H1 (cell line): ENCODE measurements at regions not wholly inside any gene's neighbourhood (a gene's known extent, or its start where the extent isn't known, plus 50 kb on each side); places are given as distances from the start of the nearest gene placed in this dataset.

Experiments used
- CTCF ChIA-PET: fragments of 300-600 bp; sonication (Branson Sonifier 250); formaldehyde crosslinking; loops from one replicate; lab custom pipeline; 2021; ENCODE audit not compliant: partially characterized antibody; lab: Charles Lee
- POLR2A ChIA-PET: fragments of 300-600 bp; sonication (Branson Sonifier 250); formaldehyde crosslinking; loops from one replicate; lab custom pipeline; 2021; ENCODE audit warnings: inconsistent platforms; ENCODE audit not compliant: partially characterized antibody; lab: Charles Lee
- DNase-seq, 2 experiments: peaks; one replicate each; pipeline versions ENCODE4 v3.0.0 to v3.0.0-alpha.2; 2010 to 2022; ENCODE audit warnings: low spot score in 2 of 2, low read depth in 1 of 2, mixed read lengths in 1 of 2
- FAIRE-seq: peaks from 2 replicates; lab custom pipeline; 2011; peaks lifted over from hg19 to GRCh38; lab: Jason Lieb, UNC
- H2AFZ ChIP-seq: 2 replicates; pipeline ENCODE4 v1.8.1; 2012; ENCODE audit warnings: low read length, inconsistent platforms
- H2AK5ac ChIP-seq: 2 replicates; pipeline ENCODE4 v1.6.1; 2013; ENCODE audit warnings: low read depth, low read length
- H2BK120ac ChIP-seq: replicated peaks from 2 replicates; pipeline ENCODE3; 2013; ENCODE audit warnings: low read depth, low read length, inconsistent platforms
- H2BK12ac ChIP-seq: 2 replicates; pipeline ENCODE4 v1.6.1; 2013; ENCODE audit warnings: low read depth, low read length
- H2BK15ac ChIP-seq: 2 replicates; pipeline ENCODE4 v1.6.1; 2013; ENCODE audit warnings: low read length
- H2BK20ac ChIP-seq: 2 replicates; pipeline ENCODE4 v1.6.1; 2013; ENCODE audit warnings: low read length
- H2BK5ac ChIP-seq: 2 replicates; pipeline ENCODE4 v1.6.1; 2013; ENCODE audit warnings: low read depth, low read length
- H3K14ac ChIP-seq: 2 replicates; pipeline ENCODE4 v1.6.1; 2013; ENCODE audit warnings: inconsistent platforms; ENCODE audit not compliant: insufficient read length
- H3K18ac ChIP-seq: 2 replicates; pipeline ENCODE4 v1.6.1; 2013; ENCODE audit warnings: low read length; ENCODE audit errors: extremely low read depth
- H3K23ac ChIP-seq: 2 replicates; pipeline ENCODE4 v1.6.1; 2013; ENCODE audit warnings: inconsistent platforms; ENCODE audit not compliant: insufficient read length
- H3K23me2 ChIP-seq: 2 replicates; pipeline ENCODE4 v1.6.1; 2013; ENCODE audit warnings: low read depth, low read length
- H3K27ac ChIP-seq: 2 replicates; pipeline ENCODE4 v1.6.1; 2011; ENCODE audit warnings: low read depth, low read length, inconsistent platforms
- H3K27me3 ChIP-seq, 4 experiments: replicated peaks in 1 of 4; 1 replicate in 1 of 4; 2 replicates in 3 of 4; pipeline versions ENCODE4 v1.6.1 to v1.8.1; 2011 to 2013; ENCODE audit warnings: low read length in 3 of 4, mild to moderate bottlenecking in 3 of 4, inconsistent platforms in 2 of 4, mixed read lengths in 2 of 4, moderate library complexity in 1 of 4; ENCODE audit not compliant: control insufficient read depth in 3 of 4, insufficient read depth in 3 of 4; ENCODE audit errors: extremely low read depth in 1 of 4
- H3K36me3 ChIP-seq, 4 experiments: 2 replicates each; pipeline versions ENCODE4 v1.6.1 to v1.8.1; 2011 to 2013; ENCODE audit warnings: mild to moderate bottlenecking in 4 of 4, low read length in 3 of 4, moderate library complexity in 2 of 4, control low read depth in 1 of 4, inconsistent platforms in 1 of 4; ENCODE audit not compliant: insufficient read depth in 4 of 4, control insufficient read depth in 2 of 4
- H3K4ac ChIP-seq: replicated peaks from 2 replicates; pipeline ENCODE3; 2013; ENCODE audit warnings: low read length, low read depth, mixed read lengths, inconsistent platforms; ENCODE audit not compliant: insufficient read length
- H3K4me1 ChIP-seq, 4 experiments: replicated peaks in 1 of 4; 1 replicate in 1 of 4; 2 replicates in 3 of 4; pipeline versions ENCODE4 v1.6.1 to v1.8.1; 2011 to 2013; ENCODE audit warnings: low read length in 3 of 4, inconsistent platforms in 2 of 4, mixed read lengths in 1 of 4; ENCODE audit not compliant: insufficient read depth in 4 of 4, control insufficient read depth in 3 of 4
- H3K4me2 ChIP-seq, 2 experiments: 2 replicates each; pipeline versions ENCODE4 v1.6.1 to v1.8.1; 2011 to 2013; ENCODE audit warnings: low read depth in 2 of 2, low read length in 2 of 2, control low read depth in 1 of 2, inconsistent platforms in 1 of 2, mild to moderate bottlenecking in 1 of 2; ENCODE audit not compliant: insufficient read depth in 1 of 2
- H3K4me3 ChIP-seq, 4 experiments: fragments of 200-600, 300-600 bp in 1 of 4; sonication (generic), shearing (Covaris generic), sonication (Bioruptor Twin) in 1 of 4; 2 replicates each; pipeline versions ENCODE4 v1.5.1 to v1.8.1; 2011 to 2016; ENCODE audit warnings: low read length in 4 of 4, low read depth in 3 of 4, control low read depth in 2 of 4, inconsistent platforms in 2 of 4, mild to moderate bottlenecking in 2 of 4, mixed read lengths in 1 of 4, moderate library complexity in 1 of 4; ENCODE audit not compliant: insufficient read depth in 2 of 4; ENCODE audit errors: extremely low read depth in 1 of 4
- H3K56ac ChIP-seq: replicated peaks from 2 replicates; pipeline ENCODE3; 2013; ENCODE audit warnings: low read depth, mild to moderate bottlenecking, mixed read lengths, low read length, inconsistent platforms; ENCODE audit not compliant: insufficient read length
- H3K79me1 ChIP-seq: 2 replicates; pipeline ENCODE4 v1.6.1; 2013; ENCODE audit warnings: low read depth, low read length, control low read depth
- H3K79me2 ChIP-seq, 2 experiments: 2 replicates each; pipeline versions ENCODE4 v1.6.1 to v1.8.1; 2012 to 2013; ENCODE audit warnings: low read length in 2 of 2, mild to moderate bottlenecking in 2 of 2, inconsistent platforms in 1 of 2; ENCODE audit not compliant: insufficient read depth in 2 of 2, control insufficient read depth in 1 of 2
- H3K9ac ChIP-seq, 4 experiments: replicated peaks in 1 of 4; 1 replicate in 1 of 4; 2 replicates in 3 of 4; pipeline versions ENCODE4 v1.6.1 to v1.8.1; 2011 to 2013; ENCODE audit warnings: low read depth in 3 of 4, low read length in 3 of 4, control low read depth in 2 of 4, mild to moderate bottlenecking in 2 of 4, moderate library complexity in 2 of 4, inconsistent platforms in 1 of 4; ENCODE audit errors: extremely low read depth in 1 of 4
- H3K9me3 ChIP-seq, 2 experiments: 2 replicates each; pipeline versions ENCODE4 v1.6.1 to v1.8.1; 2012 to 2013; ENCODE audit warnings: mild to moderate bottlenecking in 2 of 2, moderate library complexity in 2 of 2, control low read depth in 1 of 2, inconsistent platforms in 1 of 2, low read depth in 1 of 2, low read length in 1 of 2, mixed read lengths in 1 of 2; ENCODE audit not compliant: insufficient read depth in 2 of 2
- H4K20me1 ChIP-seq, 2 experiments: replicated peaks in 1 of 2; 2 replicates each; pipeline versions ENCODE3 to v1.8.1; 2011 to 2013; ENCODE audit warnings: inconsistent platforms in 2 of 2, low read length in 2 of 2, mild to moderate bottlenecking in 1 of 2; ENCODE audit not compliant: insufficient read depth in 2 of 2, control insufficient read depth in 1 of 2
- H4K5ac ChIP-seq: 2 replicates; pipeline ENCODE4 v1.6.1; 2013; ENCODE audit warnings: low read length, low read depth, mixed read lengths, inconsistent platforms; ENCODE audit not compliant: insufficient read length
- H4K8ac ChIP-seq: 2 replicates; pipeline ENCODE4 v1.8.0; 2013; ENCODE audit warnings: mild to moderate bottlenecking, moderate library complexity, low read length, inconsistent platforms; ENCODE audit not compliant: insufficient read depth; ENCODE audit errors: extremely low read depth
- H4K91ac ChIP-seq: replicated peaks from 2 replicates; pipeline ENCODE3; 2013; ENCODE audit warnings: low read length, mixed read lengths, inconsistent platforms; ENCODE audit not compliant: insufficient read length
- POLR2A ChIP-seq, 2 experiments: IDR thresholded peaks; 1 replicate in 1 of 2; 2 replicates in 1 of 2; pipeline ENCODE4 v1.6.1; 2011; ENCODE audit warnings: low read depth in 2 of 2, low read length in 2 of 2, mild to moderate bottlenecking in 2 of 2; ENCODE audit errors: control extremely low read depth in 1 of 2
- WGBS, 2 experiments: shearing (Covaris generic) in 1 of 2; methylation state at CpG; one replicate each; pipeline versions ENCODE4 v1.1.6 to v1.1.7; 2013 to 2015; ENCODE audit warnings: low lambda C conversion rate in 2 of 2, mixed read lengths in 2 of 2, inconsistent platforms in 1 of 2, low coverage in 1 of 2, missing lambda C conversion rate in 1 of 2; ENCODE audit not compliant: insufficient replicate concordance in 2 of 2, insufficient coverage in 1 of 2, insufficient read length in 1 of 2; ENCODE audit errors: extremely low coverage in 1 of 2, missing lambda C conversion rate in 1 of 2; 5-methylcytosine and 5-hydroxymethylcytosine counted together
- TF ChIP-seq, protein P1 (sequence below): IDR thresholded peaks from 2 replicates; pipeline ENCODE4 v1.6.1; 2012; ENCODE audit warnings: inconsistent platforms
- TF ChIP-seq, protein P2 (sequence below): IDR thresholded peaks from 2 replicates; pipeline ENCODE4 v1.6.1; 2012; ENCODE audit warnings: low read length, inconsistent platforms
- TF ChIP-seq, protein P3 (sequence below): IDR thresholded peaks from 2 replicates; pipeline ENCODE4 v1.6.1; 2012; ENCODE audit warnings: inconsistent platforms

DNA sequence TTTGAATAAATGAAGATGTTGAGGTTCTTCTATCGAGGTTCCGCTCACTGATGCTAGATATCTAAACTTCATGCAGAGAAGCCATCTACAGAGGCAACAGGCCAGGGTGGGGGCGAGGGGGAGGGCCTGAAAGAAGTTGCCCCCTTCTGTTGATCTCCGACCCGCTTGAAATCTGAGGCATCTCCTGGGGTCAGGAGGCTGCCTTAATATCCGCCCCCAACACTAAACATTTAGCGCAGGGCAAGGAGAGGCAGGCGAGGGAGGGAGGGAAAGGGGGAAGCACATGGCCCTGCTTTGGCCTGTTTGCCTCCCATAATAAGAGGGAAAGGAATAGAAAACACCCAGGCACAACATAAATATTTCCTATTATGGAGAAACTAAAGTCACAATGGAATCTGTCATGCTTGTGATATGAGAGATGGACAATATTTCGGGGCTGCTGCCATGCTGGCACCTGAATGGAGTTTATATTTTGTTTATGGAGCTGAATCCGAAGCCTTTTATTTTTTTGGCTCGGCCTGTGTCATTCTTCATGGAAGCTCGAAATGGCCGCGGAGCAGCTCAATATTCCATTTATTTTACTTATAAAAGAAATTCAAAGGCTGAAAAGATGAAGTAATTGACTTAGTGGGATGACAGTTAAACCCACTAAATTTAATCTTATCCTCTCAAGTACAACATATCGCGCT lies 221.1 kb downstream of the INSIG2 start:
- H3K9ac ChIP-seq = peak overlapping the region in 2 of 4 experiments; percentile 60 to 62; a peak in 3 of 7 replicates
- peak overlapping the region; percentile 68; the same call in 1 of the 2 replicates for H2BK12ac ChIP-seq
- no peaks in the 10 kb centered on the region for H3K9me3 ChIP-seq
- no peak overlapping the region for H4K8ac ChIP-seq
- H3K36me3 ChIP-seq = no peaks in the 10 kb centered on the region
- no peak overlapping the region for H2BK5ac ChIP-seq
- H3K23ac ChIP-seq = no peak overlapping the region
- H3K4me2 ChIP-seq = peak overlapping the region; percentile 70 to 83
- FAIRE-seq = no peak
- H4K5ac ChIP-seq = peak overlapping the region; percentile 70
- H3K4me3 ChIP-seq = peak overlapping the region; percentile 30 to 69 (median 50); a peak in 7 of 8 replicates
- H2BK20ac ChIP-seq = no peak overlapping the region
- H2BK120ac ChIP-seq = no peak overlapping the region
- H2AK5ac ChIP-seq = no peak overlapping the region
- no peaks in the 10 kb centered on the region for H3K79me2 ChIP-seq
- peaks cover 0 to 3% (median 0%) of the 10 kb centered on the region in 4 experiments; a peak in 3 of 7 replicates for H3K27me3 ChIP-seq
- no peak overlapping the region for H3K56ac ChIP-seq
- no peak overlapping the region for H2BK15ac ChIP-seq
- CTCF ChIA-PET = no interaction called here
- peaks cover 0 to 18% (median 10%) of the 10 kb centered on the region in 4 experiments; a peak in 5 of 7 replicates for H3K4me1 ChIP-seq
- 54% methylated on average over 15 of the region's 16 CpGs; no CpG with 5 or more reads in 1 of the 2 experiments for WGBS, 2 experiments
- no peak overlapping the region for H3K4ac ChIP-seq
- POLR2A ChIA-PET = interaction anchor here (0.7 to 0.8 kb wide), 2 partner anchors 10 to 24 kb away, joined by 3 to 4 read pairs; no protein-coding TSS in a partner anchor
- H3K27ac ChIP-seq = peak overlapping the region; percentile 69; the same call in 1 of the 2 replicates
- no peaks in the 10 kb centered on the region for H4K20me1 ChIP-seq
- peaks cover 4% of the 10 kb centered on the region for H3K23me2 ChIP-seq
- TF ChIP-seq, protein P1, sequence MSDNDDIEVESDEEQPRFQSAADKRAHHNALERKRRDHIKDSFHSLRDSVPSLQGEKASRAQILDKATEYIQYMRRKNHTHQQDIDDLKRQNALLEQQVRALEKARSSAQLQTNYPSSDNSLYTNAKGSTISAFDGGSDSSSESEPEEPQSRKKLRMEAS = peak; percentile 81
- TF ChIP-seq, protein P2, sequence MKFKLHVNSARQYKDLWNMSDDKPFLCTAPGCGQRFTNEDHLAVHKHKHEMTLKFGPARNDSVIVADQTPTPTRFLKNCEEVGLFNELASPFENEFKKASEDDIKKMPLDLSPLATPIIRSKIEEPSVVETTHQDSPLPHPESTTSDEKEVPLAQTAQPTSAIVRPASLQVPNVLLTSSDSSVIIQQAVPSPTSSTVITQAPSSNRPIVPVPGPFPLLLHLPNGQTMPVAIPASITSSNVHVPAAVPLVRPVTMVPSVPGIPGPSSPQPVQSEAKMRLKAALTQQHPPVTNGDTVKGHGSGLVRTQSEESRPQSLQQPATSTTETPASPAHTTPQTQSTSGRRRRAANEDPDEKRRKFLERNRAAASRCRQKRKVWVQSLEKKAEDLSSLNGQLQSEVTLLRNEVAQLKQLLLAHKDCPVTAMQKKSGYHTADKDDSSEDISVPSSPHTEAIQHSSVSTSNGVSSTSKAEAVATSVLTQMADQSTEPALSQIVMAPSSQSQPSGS = no peak
- TF ChIP-seq POLR2A (IDR thresholded peaks at IDR 0.05; ENCODE audit: control extremely low read depth in 1 of 2, low read depth in 2 of 2, low read length in 2 of 2) = no peak
- TF ChIP-seq, protein P3, sequence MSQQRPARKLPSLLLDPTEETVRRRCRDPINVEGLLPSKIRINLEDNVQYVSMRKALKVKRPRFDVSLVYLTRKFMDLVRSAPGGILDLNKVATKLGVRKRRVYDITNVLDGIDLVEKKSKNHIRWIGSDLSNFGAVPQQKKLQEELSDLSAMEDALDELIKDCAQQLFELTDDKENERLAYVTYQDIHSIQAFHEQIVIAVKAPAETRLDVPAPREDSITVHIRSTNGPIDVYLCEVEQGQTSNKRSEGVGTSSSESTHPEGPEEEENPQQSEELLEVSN = peak; percentile 90
- TF ChIP-seq, all 59 proteins: peak for 2
- no peak overlapping the region for H3K14ac ChIP-seq
- no peak overlapping the region for H4K91ac ChIP-seq
- DNase-seq = no peak
- H2AFZ ChIP-seq = no peak overlapping the region
- no peak overlapping the region; the same call in 1 of the 2 replicates for H3K18ac ChIP-seq
- no peaks in the 10 kb centered on the region; the same call in 1 of the 2 replicates for H3K79me1 ChIP-seq
